ENCODE measurements at regions not wholly inside any gene's neighbourhood (a gene's known extent, or its start where the extent isn't known, plus 50 kb on each side); places are given as distances from the start of the nearest gene placed in this dataset.

DNA sequence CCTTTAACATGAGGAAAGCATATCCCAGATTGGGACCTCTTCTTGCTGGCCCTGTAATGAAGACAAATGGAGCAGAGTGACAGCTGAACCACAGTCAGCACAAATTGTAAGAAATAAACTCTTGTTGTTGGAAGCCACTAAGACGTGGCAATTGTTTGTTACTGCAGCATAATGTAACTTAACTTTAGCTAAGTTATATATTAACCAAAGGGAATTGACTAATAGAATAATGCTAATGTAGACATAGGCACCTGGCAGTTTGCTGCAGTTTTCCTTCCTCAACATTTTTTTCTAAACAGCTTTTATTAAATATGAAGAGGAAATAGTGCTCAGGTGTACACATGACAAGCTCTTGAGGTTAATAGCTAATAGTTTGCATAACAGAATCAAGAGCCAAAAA is 300.7 kb upstream of the SLC30A5 start:
- DNase-seq, result peak in 2 of 3 donors; percentile 10 to 14
- Histone ChIP-seq H3K9me3 (ENCODE audit: control insufficient read depth in 4 of 4, insufficient read depth in 3 of 4, low read length in 3 of 4) (peaks cover 0 to 9% (median 0%) of the 10 kb centered on the region in 4 donors), H3K4me1 (ENCODE audit: control insufficient read depth in 5 of 5, insufficient read depth in 5 of 5, low read length in 5 of 5) (no peaks in the 10 kb centered on the region), H3K4me3 (no peak overlapping the region), H3K27me3 (ENCODE audit: control insufficient read depth in 3 of 3, insufficient read depth in 3 of 3, low read length in 2 of 3) (no peaks in the 10 kb centered on the region), H3K9ac (ENCODE audit: insufficient read depth in 1 of 2, low read length in 2 of 2) (no peak overlapping the region), H3K36me3 (ENCODE audit: control insufficient read depth in 4 of 4, insufficient read depth in 4 of 4, low read length in 4 of 4) (no peaks in the 10 kb centered on the region), H3K27ac (ENCODE audit: low read depth in 1 of 2, low read length in 1 of 2) (no peak overlapping the region)
- ATAC-seq (ENCODE audit: insufficient read depth, low FRiP score), result no peak
- WGBS, 2 donors, result 61 to 88% methylated on average over 1 of the region's 1 CpG
- TF ChIP-seq, protein P1, sequence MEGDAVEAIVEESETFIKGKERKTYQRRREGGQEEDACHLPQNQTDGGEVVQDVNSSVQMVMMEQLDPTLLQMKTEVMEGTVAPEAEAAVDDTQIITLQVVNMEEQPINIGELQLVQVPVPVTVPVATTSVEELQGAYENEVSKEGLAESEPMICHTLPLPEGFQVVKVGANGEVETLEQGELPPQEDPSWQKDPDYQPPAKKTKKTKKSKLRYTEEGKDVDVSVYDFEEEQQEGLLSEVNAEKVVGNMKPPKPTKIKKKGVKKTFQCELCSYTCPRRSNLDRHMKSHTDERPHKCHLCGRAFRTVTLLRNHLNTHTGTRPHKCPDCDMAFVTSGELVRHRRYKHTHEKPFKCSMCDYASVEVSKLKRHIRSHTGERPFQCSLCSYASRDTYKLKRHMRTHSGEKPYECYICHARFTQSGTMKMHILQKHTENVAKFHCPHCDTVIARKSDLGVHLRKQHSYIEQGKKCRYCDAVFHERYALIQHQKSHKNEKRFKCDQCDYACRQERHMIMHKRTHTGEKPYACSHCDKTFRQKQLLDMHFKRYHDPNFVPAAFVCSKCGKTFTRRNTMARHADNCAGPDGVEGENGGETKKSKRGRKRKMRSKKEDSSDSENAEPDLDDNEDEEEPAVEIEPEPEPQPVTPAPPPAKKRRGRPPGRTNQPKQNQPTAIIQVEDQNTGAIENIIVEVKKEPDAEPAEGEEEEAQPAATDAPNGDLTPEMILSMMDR (IDR thresholded peaks at IDR 0.05; ENCODE audit: control extremely low read depth, extremely low read depth), result no peak

DNA sequence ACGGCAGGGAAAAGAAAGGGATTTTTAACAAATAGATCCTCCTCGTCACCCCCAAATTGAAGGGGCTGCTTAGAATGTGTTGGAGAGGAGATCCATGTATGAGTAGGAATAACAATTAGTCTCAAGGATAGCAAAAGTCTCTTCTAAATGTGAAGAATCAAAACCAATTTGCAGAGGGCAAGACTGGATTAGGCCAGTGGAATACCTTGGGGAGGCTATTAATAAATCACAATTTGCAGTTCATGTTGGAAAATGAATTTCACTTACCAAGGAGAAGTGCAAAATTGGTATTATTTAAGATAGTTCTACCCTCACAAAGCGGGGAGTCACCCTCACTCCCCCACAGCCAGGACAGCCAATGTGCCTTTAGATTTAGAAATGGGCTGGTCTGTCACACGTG is 299.8 kb upstream of the SLC30A5 start:
- H3K27ac ChIP-seq (ENCODE audit: low read depth in 1 of 2, low read length in 1 of 2), result no peak overlapping the region
- peaks cover 0 to 10% (median 0%) of the 10 kb centered on the region in 4 donors for H3K9me3 ChIP-seq (ENCODE audit: control insufficient read depth in 4 of 4, insufficient read depth in 3 of 4, low read length in 3 of 4)
- H3K27me3 ChIP-seq (ENCODE audit: control insufficient read depth in 3 of 3, insufficient read depth in 3 of 3, low read length in 2 of 3), result no peaks in the 10 kb centered on the region
- H3K4me3 ChIP-seq, result no peak overlapping the region
- TF ChIP-seq, protein P1 (IDR thresholded peaks at IDR 0.05; ENCODE audit: control extremely low read depth, extremely low read depth), result no peak
- WGBS, 2 donors, result 87% methylated on average over 4 of the region's 4 CpGs
- no peaks in the 10 kb centered on the region for H3K36me3 ChIP-seq (ENCODE audit: control insufficient read depth in 4 of 4, insufficient read depth in 4 of 4, low read length in 4 of 4)
- DNase-seq (no peak), ATAC-seq (ENCODE audit: insufficient read depth, low FRiP score) (no peak)
- no peaks in the 10 kb centered on the region for H3K4me1 ChIP-seq (ENCODE audit: control insufficient read depth in 5 of 5, insufficient read depth in 5 of 5, low read length in 5 of 5)
- no peak overlapping the region for H3K9ac ChIP-seq (ENCODE audit: insufficient read depth in 1 of 2, low read length in 2 of 2)

DNA sequence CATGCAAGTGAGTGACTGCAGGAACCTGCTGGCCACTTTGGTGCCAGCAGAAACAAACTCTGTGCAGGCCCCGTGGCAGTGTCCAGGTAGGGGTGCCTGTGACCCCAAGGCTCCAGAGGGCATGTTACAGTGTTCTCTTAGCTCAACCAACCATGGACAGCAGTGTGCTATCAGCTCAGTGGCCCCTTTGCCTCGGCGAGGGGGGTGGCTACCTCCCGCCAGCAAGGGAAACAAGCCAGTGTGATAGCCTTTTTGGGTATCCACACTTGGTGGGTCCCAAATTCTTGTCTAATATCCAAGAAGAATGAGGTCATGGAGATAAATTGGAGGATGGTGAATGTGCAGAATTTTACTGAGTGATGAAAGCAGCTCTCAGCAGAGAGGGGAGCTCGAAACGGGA is 298.6 kb upstream of the SLC30A5 start:
- Histone ChIP-seq H3K36me3 (ENCODE audit: control insufficient read depth in 4 of 4, insufficient read depth in 4 of 4, low read length in 4 of 4) (no peaks in the 10 kb centered on the region), H3K4me1 (ENCODE audit: control insufficient read depth in 5 of 5, insufficient read depth in 5 of 5, low read length in 5 of 5) (no peaks in the 10 kb centered on the region), H3K9ac (ENCODE audit: insufficient read depth in 1 of 2, low read length in 2 of 2) (no peak overlapping the region), H3K27me3 (ENCODE audit: control insufficient read depth in 3 of 3, insufficient read depth in 3 of 3, low read length in 2 of 3) (no peaks in the 10 kb centered on the region), H3K4me3 (no peak overlapping the region), H3K27ac (ENCODE audit: low read depth in 1 of 2, low read length in 1 of 2) (no peak overlapping the region), H3K9me3 (ENCODE audit: control insufficient read depth in 4 of 4, insufficient read depth in 3 of 4, low read length in 3 of 4) (peaks cover 0 to 10% (median 0%) of the 10 kb centered on the region in 4 donors)
- no peak for ATAC-seq (ENCODE audit: insufficient read depth, low FRiP score)
- TF ChIP-seq, protein P1 (IDR thresholded peaks at IDR 0.05; ENCODE audit: control extremely low read depth, extremely low read depth), result no peak
- DNase-seq, result no peak
- WGBS, 2 donors, result 80 to 82% methylated on average over 6 of the region's 6 CpGs

All from lung (tissue), 11 donors.